GM12891 (cell line): ENCODE measurements at regions not wholly inside any gene's neighbourhood (a gene's known extent, or its start where the extent isn't known, plus 50 kb on each side); places are given as distances from the start of the nearest gene placed in this dataset.

ENCODE experiments used
- DNase-seq: peaks from one replicate; pipeline ENCODE4 v3.0.0; 2011; ENCODE audit warnings: low spot score; ENCODE audit not compliant: insufficient read length
- FAIRE-seq: peaks from 2 replicates; lab custom pipeline; 2011; peaks lifted over from hg19 to GRCh38; lab: Jason Lieb, UNC
- PAX5 ChIP-seq: IDR thresholded peaks from 2 replicates; pipeline ENCODE4 v1.6.1; 2011; ENCODE audit warnings: low read length, moderate library complexity, mild to moderate bottlenecking; ENCODE audit not compliant: insufficient read depth, severe bottlenecking
- POLR2A ChIP-seq: IDR thresholded peaks from 2 replicates; pipeline ENCODE4 v1.6.1; 2011; ENCODE audit warnings: low read depth, low read length, control low read depth
- POLR2AphosphoS5 ChIP-seq: IDR thresholded peaks from 2 replicates; pipeline ENCODE4 v1.6.1; 2011; ENCODE audit warnings: low read depth, low read length, control low read depth
- POU2F2 ChIP-seq: IDR thresholded peaks from 2 replicates; pipeline ENCODE4 v1.6.1; 2011; ENCODE audit warnings: low read depth, mild to moderate bottlenecking, control low read depth, low read length, moderate library complexity
- SPI1 ChIP-seq: IDR thresholded peaks from 2 replicates; pipeline ENCODE4 v1.6.1; 2011; ENCODE audit warnings: low read depth, low read length, control low read depth
- TAF1 ChIP-seq: IDR thresholded peaks from 2 replicates; pipeline ENCODE4 v1.6.1; 2011; ENCODE audit warnings: low read depth, low read length, control low read depth

- no peak for TF ChIP-seq SPI1
- TF ChIP-seq TAF1, result no peak
- no peak for TF ChIP-seq POU2F2
- TF ChIP-seq POLR2AphosphoS5, result no peak
- no peak for TF ChIP-seq PAX5
- no peak for TF ChIP-seq POLR2A
- no peak for DNase-seq
- FAIRE-seq, result no peak
Observed at GRCh38 chr20:43863821-43864544, 50.7 kb upstream of the TOX2 start.

DNA sequence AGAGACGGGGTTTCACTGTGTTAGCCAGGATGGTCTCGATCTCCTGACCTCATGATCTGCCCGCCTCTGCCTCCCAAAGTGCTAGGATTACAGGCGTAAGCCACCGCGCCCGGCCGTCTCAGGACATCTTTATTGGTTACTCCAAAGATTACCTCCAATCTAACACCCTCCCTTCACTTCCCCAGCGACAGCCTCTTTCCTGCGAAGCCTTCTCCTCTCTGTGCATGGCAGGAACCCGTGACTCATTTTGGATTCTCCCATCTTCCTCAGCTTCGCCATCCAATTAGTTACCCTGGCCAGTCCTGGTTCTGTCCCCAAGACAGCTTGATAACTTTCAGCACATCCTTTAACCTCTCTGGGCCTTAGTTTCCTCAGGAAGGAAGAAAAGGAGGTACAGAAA, 51.3 kb upstream of the TOX2 start:
- DNase-seq (no peak), FAIRE-seq (no peak)
- TF ChIP-seq PAX5 (no peak), SPI1 (no peak), POLR2A (no peak), POLR2AphosphoS5 (no peak), POU2F2 (no peak), TAF1 (no peak)

- DNase-seq (no peak), FAIRE-seq (no peak)
- TF ChIP-seq POLR2A, result no peak
- no peak for TF ChIP-seq PAX5
- no peak for TF ChIP-seq TAF1
- no peak for TF ChIP-seq POU2F2
- TF ChIP-seq SPI1, result no peak
- no peak for TF ChIP-seq POLR2AphosphoS5
Observed at GRCh38 chr20:43862438-43862837, 52.2 kb upstream of the TOX2 start.

GRCh38 chr20:43859994-43860393, 54.7 kb upstream of the TOX2 start:
- DNase-seq, result no peak
- FAIRE-seq, result no peak
- TF ChIP-seq POU2F2 (no peak), POLR2A (no peak)

DNA sequence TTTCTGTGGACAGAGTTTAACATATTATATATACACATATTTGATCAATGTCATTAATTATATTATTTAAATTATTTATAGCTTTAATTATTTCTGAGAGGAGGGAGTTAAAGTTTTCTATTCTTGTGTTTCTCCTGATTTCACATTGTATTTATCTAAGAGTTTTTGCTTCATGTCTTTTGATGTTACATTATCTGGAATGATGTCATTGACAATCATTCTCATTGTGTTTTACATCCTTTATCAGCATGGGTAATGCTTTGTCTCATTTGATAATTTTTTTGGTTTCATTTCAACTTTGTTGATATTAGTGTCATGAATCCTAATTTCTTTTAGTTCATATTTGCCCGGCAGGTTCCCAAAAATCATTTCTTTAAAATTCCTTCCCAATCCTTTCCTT, 56.7 kb upstream of the TOX2 start:
- TF ChIP-seq POLR2A (no peak), TAF1 (no peak), SPI1 (no peak), PAX5 (no peak), POU2F2 (no peak), POLR2AphosphoS5 (no peak)
- no peak for FAIRE-seq
- DNase-seq, result no peak

DNA sequence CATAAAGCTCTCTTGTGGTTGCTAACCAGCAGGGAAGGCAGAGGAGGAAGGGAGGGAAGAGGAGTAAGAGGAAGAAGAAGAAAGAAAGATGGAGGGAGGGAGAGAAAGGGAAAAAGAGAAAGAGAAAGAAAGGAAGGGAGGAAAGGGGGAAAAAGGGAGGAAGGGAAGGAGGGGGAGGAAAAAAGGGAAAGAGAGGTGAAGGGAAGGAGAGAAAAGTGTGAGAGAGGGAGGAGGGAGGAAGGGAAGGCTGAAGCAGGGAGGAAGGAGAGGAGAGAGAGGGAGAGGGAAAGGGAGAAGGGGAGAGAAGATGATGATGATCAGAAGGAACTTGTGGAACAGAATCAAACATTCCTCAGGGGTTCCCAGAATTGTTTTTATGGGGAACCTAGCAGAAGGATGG, 57.5 kb upstream of the TOX2 start:
- no peak for DNase-seq
- FAIRE-seq, result no peak
- no peak for TF ChIP-seq SPI1
- TF ChIP-seq POLR2AphosphoS5, result no peak

- TF ChIP-seq SPI1 (no peak), POU2F2 (no peak), POLR2AphosphoS5 (no peak), PAX5 (no peak)
- FAIRE-seq (no peak), DNase-seq (no peak)
Observed at GRCh38 chr20:43855803-43856202, 58.8 kb upstream of the TOX2 start.

DNA sequence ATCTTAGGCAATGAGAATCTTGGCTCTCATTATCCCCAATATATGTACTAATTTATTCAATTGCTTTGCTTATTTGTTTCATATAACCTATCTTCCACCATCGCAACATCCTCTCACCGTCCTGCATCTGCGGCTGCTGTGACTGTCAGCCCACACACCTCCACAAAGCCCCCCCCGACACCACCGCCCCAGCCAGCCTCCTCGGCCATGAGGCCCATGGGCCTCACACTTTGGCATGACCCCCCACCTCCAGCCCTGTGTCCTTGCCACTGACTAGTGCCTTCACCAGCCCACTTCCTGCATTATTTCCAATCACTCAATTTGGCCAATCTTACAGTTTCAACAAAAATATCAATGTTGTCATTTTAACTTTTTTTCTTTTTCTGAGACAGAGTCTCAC, 60.7 kb upstream of the TOX2 start:
- no peak for TF ChIP-seq POLR2AphosphoS5
- TF ChIP-seq TAF1, result no peak
- TF ChIP-seq PAX5, result no peak
- TF ChIP-seq POU2F2, result no peak
- no peak for TF ChIP-seq SPI1
- TF ChIP-seq POLR2A, result no peak
- FAIRE-seq, result no peak
- no peak for DNase-seq

GRCh38 chr20:43853174-43853803, 61.4 kb upstream of the TOX2 start:
- FAIRE-seq, result no peak
- TF ChIP-seq POLR2AphosphoS5 (no peak), TAF1 (no peak), POLR2A (no peak), PAX5 (no peak), SPI1 (no peak), POU2F2 (no peak)
- no peak for DNase-seq

- no peak for TF ChIP-seq PAX5
- no peak for TF ChIP-seq SPI1
- no peak for TF ChIP-seq POU2F2
- no peak for TF ChIP-seq POLR2A
- TF ChIP-seq TAF1, result no peak
- TF ChIP-seq POLR2AphosphoS5, result no peak
- DNase-seq (no peak), FAIRE-seq (no peak)
Observed at GRCh38 chr20:43849496-43850186, 65.0 kb upstream of the TOX2 start.
